DOHH2 (cell line): ENCODE measurements at regions not wholly inside any gene's neighbourhood (a gene's known extent, or its start where the extent isn't known, plus 50 kb on each side); places are given as distances from the start of the nearest gene placed in this dataset.

Experiments used
- H3F3A ChIP-seq: fragments of 200-600 bp; sonication (generic), shearing (Covaris generic); 2 replicates; pipeline ENCODE4 v1.6.0; 2016; ENCODE audit warnings: antibody characterized with exemption, mild to moderate bottlenecking; ENCODE audit not compliant: control insufficient read depth, insufficient read depth
- H3K27ac ChIP-seq: fragments of 200-600 bp; sonication (generic); 2 replicates; pipeline ENCODE4 v1.5.1; 2014; ENCODE audit warnings: low read depth, mild to moderate bottlenecking, low read length, moderate library complexity
- H3K27me3 ChIP-seq: fragments of 200-600 bp; sonication (generic); 2 replicates; pipeline ENCODE4 v1.6.1; 2014; ENCODE audit warnings: mild to moderate bottlenecking, low read length, mixed read lengths; ENCODE audit not compliant: control insufficient read depth
- H3K36me3 ChIP-seq: fragments of 200-600 bp; sonication (generic); 2 replicates; pipeline ENCODE4 v1.6.1; 2014; ENCODE audit warnings: mild to moderate bottlenecking, low read length, moderate library complexity, mixed read lengths; ENCODE audit not compliant: control insufficient read depth
- H3K4me1 ChIP-seq: fragments of 200-600 bp; sonication (generic); 2 replicates; pipeline ENCODE4 v1.6.1; 2014; ENCODE audit warnings: mild to moderate bottlenecking, low read length, mixed read lengths; ENCODE audit not compliant: control insufficient read depth
- H3K4me2 ChIP-seq: fragments of 200-600 bp; sonication (generic); 2 replicates; pipeline ENCODE4 v1.6.0; 2014; ENCODE audit warnings: mild to moderate bottlenecking, low read length, moderate library complexity
- H3K4me3 ChIP-seq: fragments of 200-600 bp; sonication (generic); 2 replicates; pipeline ENCODE4 v1.5.1; 2014; ENCODE audit warnings: mild to moderate bottlenecking, low read length, mixed read lengths
- H3K79me2 ChIP-seq: fragments of 200-600 bp; sonication (generic); 2 replicates; pipeline ENCODE4 v1.6.1; 2014; ENCODE audit warnings: mild to moderate bottlenecking, low read length, mixed read lengths; ENCODE audit not compliant: control insufficient read depth
- H3K9me2 ChIP-seq: fragments of 200-600 bp; sonication (generic); replicated peaks from 2 replicates; pipeline ENCODE4 v1.6.1; 2014; ENCODE audit warnings: mild to moderate bottlenecking, low read length, mixed read lengths; ENCODE audit not compliant: control insufficient read depth
- H3K9me3 ChIP-seq: fragments of 200-600 bp; sonication (generic); 2 replicates; pipeline ENCODE4 v1.6.1; 2014; ENCODE audit warnings: antibody characterized with exemption, low read length, mixed read lengths; ENCODE audit not compliant: control insufficient read depth, insufficient read depth
- H4K20me1 ChIP-seq: fragments of 200-600 bp; sonication (generic); 2 replicates; pipeline ENCODE4 v1.6.0; 2014; ENCODE audit warnings: low read depth, mild to moderate bottlenecking, antibody characterized with exemption, low read length, moderate library complexity; ENCODE audit not compliant: control insufficient read depth, insufficient read depth
- CTCF ChIP-seq: fragments of 200-600 bp; sonication (generic); IDR thresholded peaks from one replicate; pipeline ENCODE4 v1.5.1; 2014; ENCODE audit warnings: antibody characterized with exemption, mild to moderate bottlenecking, low read depth, low read length; ENCODE audit not compliant: poor library complexity, severe bottlenecking
- EZH2phosphoT487 ChIP-seq: fragments of 200-600 bp; sonication (generic); IDR thresholded peaks from 2 replicates; pipeline ENCODE4 v1.6.1; 2017; ENCODE audit warnings: borderline replicate concordance, mild to moderate bottlenecking, antibody characterized with exemption, low read length, moderate library complexity, mixed read lengths

DNA sequence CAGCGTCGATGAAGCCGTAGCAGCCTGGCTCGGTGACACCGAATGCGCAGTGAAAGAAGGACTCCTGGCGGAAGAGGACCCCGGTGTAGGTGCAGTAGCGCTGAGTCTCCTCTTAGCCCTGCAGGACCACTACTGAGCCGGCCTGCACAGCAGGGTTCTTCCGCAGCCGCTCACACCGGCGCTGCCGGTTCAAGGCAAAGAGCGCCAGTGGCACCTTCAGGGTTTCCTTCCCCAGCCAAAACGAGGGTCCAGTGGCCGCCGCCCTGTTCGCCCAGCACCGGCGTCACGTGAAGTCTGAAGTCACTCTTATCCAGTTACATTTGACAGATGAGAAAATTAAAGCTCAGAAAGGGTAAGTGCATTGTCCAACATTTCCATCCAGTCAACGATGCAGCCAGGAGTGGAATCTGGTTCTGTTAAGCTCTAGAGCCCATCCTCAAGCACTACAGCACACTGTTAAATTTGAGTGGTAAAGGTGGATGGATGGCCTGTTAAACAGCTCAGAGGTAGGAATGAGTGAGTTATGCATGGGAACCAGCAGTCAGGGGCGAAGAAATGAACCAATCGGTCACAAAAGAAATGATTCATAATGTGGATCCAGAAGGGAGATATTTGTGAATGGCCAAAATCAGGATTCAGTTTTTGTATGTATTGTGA lies 50.2 kb upstream of the SMIM36 start:
- H3K36me3 ChIP-seq, result no peaks in the 10 kb centered on the region
- H3K79me2 ChIP-seq, result no peaks in the 10 kb centered on the region
- no peak overlapping the region for H3K4me2 ChIP-seq
- H4K20me1 ChIP-seq, result no peaks in the 10 kb centered on the region
- H3F3A ChIP-seq, result no peaks in the 10 kb centered on the region
- H3K27ac ChIP-seq, result no peak overlapping the region
- H3K4me3 ChIP-seq, result no peak overlapping the region
- H3K9me2 ChIP-seq, result no peaks in the 10 kb centered on the region
- H3K27me3 ChIP-seq, result no peaks in the 10 kb centered on the region
- H3K4me1 ChIP-seq, result no peaks in the 10 kb centered on the region
- TF ChIP-seq EZH2phosphoT487 (no peak), CTCF (no peak)
- no peaks in the 10 kb centered on the region for H3K9me3 ChIP-seq
